SK-N-SH treated with all-trans-retinoic acid at 6 μM for 48 hours (cell line): ENCODE measurements at regions not wholly inside any gene's neighbourhood (a gene's known extent, or its start where the extent isn't known, plus 50 kb on each side); places are given as distances from the start of the nearest gene placed in this dataset.

Experiments
- OSR1 ChIP-seq: fragments of 250-450 bp; sonication (Bioruptor Pico); IDR thresholded peaks from 2 replicates; pipeline ENCODE4 v1.8.0; 2022; ENCODE audit warnings: moderate library complexity, mild to moderate bottlenecking, inconsistent platforms
- ZC3H10 ChIP-seq: fragments of 250-450 bp; sonication (Bioruptor Pico); IDR thresholded peaks from 2 replicates; pipeline ENCODE4 v1.5.1; 2021; ENCODE audit warnings: mild to moderate bottlenecking, moderate library complexity

GRCh38 chr4:37058826-37059225 lies 185.7 kb upstream of the NWD2 start:
- no peak for TF ChIP-seq ZC3H10 (CRISPR knock-in tag)
- TF ChIP-seq OSR1 (CRISPR knock-in tag), result no peak
